Pancreas (tissue), 10 donors: ENCODE measurements at regions not wholly inside any gene's neighbourhood (a gene's known extent, or its start where the extent isn't known, plus 50 kb on each side); places are given as distances from the start of the nearest gene placed in this dataset.
A peak's percentile ranks its signal among the peaks of the same experiment; 100 is the strongest.

Experiments used
- ATAC-seq, 4 donors: fragments of 200-7000 bp; cut with Tn5 transposase; one replicate each; pipeline versions ENCODE4 v1.8.0 to v1.9.1; 2020; ENCODE audit warnings: mild to moderate bottlenecking in 4 of 4, moderate library complexity in 4 of 4
- DNase-seq, 6 donors: peaks; one replicate each; pipeline ENCODE4 v3.0.0-alpha.2; 2020
- FAIRE-seq: peaks from 2 replicates; lab custom pipeline; 2012; peaks lifted over from hg19 to GRCh38; lab: Jason Lieb, UNC
- H3K27ac ChIP-seq, 4 donors: fragments of 200-600 bp; sonication (generic); 1 replicate in 3 of 4; 2 replicates in 1 of 4; pipeline versions ENCODE4 v1.5.0 to v1.8.0; 2020
- H3K27me3 ChIP-seq, 4 donors: fragments of 200-600 bp; one replicate each; pipeline ENCODE4 v1.8.0; 2021
- H3K36me3 ChIP-seq, 3 donors: fragments of 200-600 bp; sonication (generic) in 1 of 3; one replicate each; pipeline versions ENCODE4 v1.5.0 to v1.8.0; 2020 to 2021
- H3K4me1 ChIP-seq, 3 donors: fragments of 200-600 bp; one replicate each; pipeline ENCODE4 v1.8.0; 2021
- H3K4me3 ChIP-seq, 4 donors: fragments of 200-600 bp; sonication (generic) in 2 of 4; one replicate each; pipeline versions ENCODE4 v1.5.0 to v1.8.0; 2020 to 2021
- H3K9me3 ChIP-seq, 4 donors: fragments of 200-600 bp; one replicate each; pipeline ENCODE4 v1.8.0; 2021
- WGBS, 2 donors: extraction: QIAGEN DNeasy Blood & Tissue Kit; methylation state at CpG; one replicate each; pipeline ENCODE4 v1.1.7; 2013; 5-methylcytosine and 5-hydroxymethylcytosine counted together
- intact Hi-C, 3 donors: fragments of 100-400 bp; cut with DNase I; formaldehyde crosslinking; loops; one replicate each; pipeline versions ENCODE4 v1.11.1 to v1.14.2; 2022
- TF ChIP-seq, protein P1 (sequence below), 4 donors: fragments of 200-600 bp; sonication (generic) in 3 of 4; IDR thresholded peaks; one replicate each; pipeline versions ENCODE4 v1.5.0 to v1.8.0; 2021; ENCODE audit warnings: antibody characterized with exemption in 4 of 4
- donor health status: healthy with polysubstance abuse.
- donor health status: DM: no; HTN: no; CAD: no; lungs with moderate emphysema.
- donor health status: DM: no; HTN: no; CAD: no.
- donor health status: control.
- donor health status: control.
- donor health status: Bipolar disorder and iron deficiency.
- donor health status: DM: yes; HTN: yes; CAD: no.
- donor health status: DM: no; HTN: no; CAD: no.
- donor health status: DM: no; HTN: no; CAD: no.
- donor health status: DM: yes; HTN: yes; CAD: no.

DNA sequence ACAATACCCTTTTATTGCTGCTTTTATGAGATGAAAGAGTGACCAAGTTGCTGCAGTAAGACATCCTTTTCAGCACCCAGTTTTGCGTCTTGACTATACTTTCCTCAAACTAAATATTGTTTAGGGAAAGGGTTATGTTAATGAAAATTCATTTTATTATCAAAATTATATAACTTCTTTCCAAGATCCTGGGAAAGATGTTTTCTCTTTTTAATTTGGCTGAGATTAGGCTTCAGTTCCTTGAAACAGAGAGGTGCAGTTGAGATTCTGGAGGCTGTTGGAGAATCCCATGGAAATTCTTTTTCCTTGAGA is 91.6 kb upstream of the KCNA3 start:
- Histone ChIP-seq H3K27me3 (peaks cover 0 to 7% (median 0%) of the 10 kb centered on the region in 4 donors), H3K36me3 (no peaks in the 10 kb centered on the region), H3K4me3 (no peak overlapping the region), H3K4me1 (no peaks in the 10 kb centered on the region), H3K27ac (no peak overlapping the region), H3K9me3 (no peaks in the 10 kb centered on the region)
- FAIRE-seq, result no peak
- TF ChIP-seq, protein P1, sequence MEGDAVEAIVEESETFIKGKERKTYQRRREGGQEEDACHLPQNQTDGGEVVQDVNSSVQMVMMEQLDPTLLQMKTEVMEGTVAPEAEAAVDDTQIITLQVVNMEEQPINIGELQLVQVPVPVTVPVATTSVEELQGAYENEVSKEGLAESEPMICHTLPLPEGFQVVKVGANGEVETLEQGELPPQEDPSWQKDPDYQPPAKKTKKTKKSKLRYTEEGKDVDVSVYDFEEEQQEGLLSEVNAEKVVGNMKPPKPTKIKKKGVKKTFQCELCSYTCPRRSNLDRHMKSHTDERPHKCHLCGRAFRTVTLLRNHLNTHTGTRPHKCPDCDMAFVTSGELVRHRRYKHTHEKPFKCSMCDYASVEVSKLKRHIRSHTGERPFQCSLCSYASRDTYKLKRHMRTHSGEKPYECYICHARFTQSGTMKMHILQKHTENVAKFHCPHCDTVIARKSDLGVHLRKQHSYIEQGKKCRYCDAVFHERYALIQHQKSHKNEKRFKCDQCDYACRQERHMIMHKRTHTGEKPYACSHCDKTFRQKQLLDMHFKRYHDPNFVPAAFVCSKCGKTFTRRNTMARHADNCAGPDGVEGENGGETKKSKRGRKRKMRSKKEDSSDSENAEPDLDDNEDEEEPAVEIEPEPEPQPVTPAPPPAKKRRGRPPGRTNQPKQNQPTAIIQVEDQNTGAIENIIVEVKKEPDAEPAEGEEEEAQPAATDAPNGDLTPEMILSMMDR (IDR thresholded peaks at IDR 0.05), result peak in 1 of 4 donors; percentile 4
- ATAC-seq, result no peak
- WGBS, 2 donors, result 3 to 10% methylated on average over 1 of the region's 1 CpG
- intact Hi-C loops, result loop anchor here in 2 of 3 donors (5.0 to 10.0 kb wide), 2 partner anchors 131 to 134 kb away; no protein-coding TSS in a partner anchor
- DNase-seq, result no peak

DNA sequence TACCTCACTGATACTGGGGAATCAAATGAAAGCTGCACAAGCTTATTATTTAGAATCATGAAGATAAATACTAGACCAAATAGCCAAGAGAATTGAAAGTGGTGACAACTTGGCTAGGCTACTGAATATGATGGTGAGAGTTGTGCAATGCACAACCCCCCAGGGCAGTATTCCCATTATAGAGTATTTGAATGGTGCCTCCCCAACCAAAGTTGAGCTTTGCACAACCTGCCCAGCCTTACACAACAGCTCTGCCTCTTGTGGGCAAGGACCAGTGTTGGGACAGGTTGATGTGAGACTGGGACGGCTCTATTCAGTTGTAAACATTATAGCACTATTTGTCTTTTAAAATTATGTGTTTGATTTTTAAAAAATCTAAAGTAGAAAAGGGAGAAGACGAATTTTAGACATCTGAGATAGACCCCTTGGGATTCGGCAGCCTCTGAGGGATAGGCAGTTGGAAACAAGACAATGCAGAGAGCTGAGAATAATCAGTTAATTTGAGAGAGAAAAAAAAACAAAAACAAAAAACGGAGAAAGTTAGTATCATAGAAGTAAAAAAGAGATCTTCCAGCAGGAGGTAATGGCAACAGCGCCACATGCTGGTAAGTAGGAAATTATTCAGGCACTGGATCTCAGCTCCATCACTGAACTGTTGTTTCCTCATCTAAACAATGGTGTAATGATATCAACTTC is 91.0 kb upstream of the KCNA3 start:
- Histone ChIP-seq H3K36me3 (no peaks in the 10 kb centered on the region), H3K4me1 (no peaks in the 10 kb centered on the region), H3K9me3 (no peaks in the 10 kb centered on the region), H3K27ac (no peak overlapping the region), H3K4me3 (no peak overlapping the region), H3K27me3 (peaks cover 0 to 12% (median 0%) of the 10 kb centered on the region in 4 donors)
- DNase-seq (no peak), ATAC-seq (peak in 3 of 4 donors; percentile 80 to 87 (median 83)), FAIRE-seq (peak; percentile 93)
- 8 to 11% methylated on average over 5 of the region's 5 CpGs for WGBS, 2 donors
- intact Hi-C loops, result loop anchor here in 2 of 3 donors (5.0 to 10.0 kb wide), 2 partner anchors 131 to 133 kb away; no protein-coding TSS in a partner anchor
- TF ChIP-seq, protein P1 (IDR thresholded peaks at IDR 0.05), result peak; percentile 47 to 85 (median 68)

DNA sequence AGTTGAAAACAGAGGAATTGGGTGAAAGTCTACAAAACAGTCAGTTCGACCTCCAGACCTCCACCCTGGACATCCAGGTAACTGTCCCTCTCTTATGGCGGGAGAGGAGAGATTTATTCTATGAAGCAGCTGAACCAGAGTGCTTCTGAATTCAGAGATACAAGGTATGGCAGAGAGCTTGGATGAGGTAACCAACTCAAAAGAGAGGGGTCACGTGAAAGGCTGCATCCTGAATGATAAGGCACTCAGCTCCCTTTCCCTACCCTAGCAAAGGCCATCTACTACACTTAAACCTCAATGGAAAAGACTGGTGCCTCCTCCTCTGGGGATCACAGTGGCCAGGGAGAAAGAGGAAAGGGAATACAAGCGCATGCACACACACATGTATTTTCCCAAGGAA is 88.4 kb upstream of the KCNA3 start:
- Histone ChIP-seq H3K9me3 (no peaks in the 10 kb centered on the region), H3K4me1 (no peaks in the 10 kb centered on the region), H3K27ac (no peak overlapping the region), H3K4me3 (no peak overlapping the region), H3K27me3 (peaks cover 0 to 22% (median 0%) of the 10 kb centered on the region in 4 donors), H3K36me3 (no peaks in the 10 kb centered on the region)
- TF ChIP-seq, protein P1 (IDR thresholded peaks at IDR 0.05), result no peak
- no peak for DNase-seq
- no peak for FAIRE-seq
- no peak for ATAC-seq
- 45 to 61% methylated on average over 4 of the region's 4 CpGs for WGBS, 2 donors
- intact Hi-C loops, result loop anchor here in 1 of 3 donors (10.0 kb wide), 1 partner anchor 128 kb away; no protein-coding TSS in a partner anchor

DNA sequence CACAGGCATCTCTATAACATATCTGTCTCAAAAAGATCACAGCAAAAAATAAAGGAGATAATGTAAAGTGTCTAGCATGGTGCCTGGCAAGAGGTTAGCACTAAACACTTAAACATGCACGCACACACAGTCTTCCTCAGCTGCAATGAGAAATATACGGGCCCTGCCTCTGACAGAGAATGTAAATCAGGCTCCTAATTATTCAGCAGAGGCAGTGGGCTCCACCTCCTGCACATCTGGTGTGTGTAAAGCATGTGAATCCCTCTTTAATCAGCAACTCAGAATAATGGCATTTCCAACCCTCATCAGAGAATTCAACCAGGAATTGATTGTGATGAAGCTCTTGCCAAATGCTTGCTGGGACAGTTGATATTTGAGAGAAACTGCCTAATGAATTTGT is 85.6 kb upstream of the KCNA3 start:
- Histone ChIP-seq H3K27ac (no peak overlapping the region), H3K36me3 (no peaks in the 10 kb centered on the region), H3K27me3 (peaks cover 0 to 26% (median 0%) of the 10 kb centered on the region in 4 donors), H3K4me1 (no peaks in the 10 kb centered on the region), H3K9me3 (no peaks in the 10 kb centered on the region), H3K4me3 (no peak overlapping the region)
- TF ChIP-seq, protein P1 (IDR thresholded peaks at IDR 0.05), result no peak
- 49 to 61% methylated on average over 2 of the region's 2 CpGs for WGBS, 2 donors
- no peak for DNase-seq
- intact Hi-C loops, result loop anchor here in 1 of 3 donors (10.0 kb wide), 1 partner anchor 126 kb away; no protein-coding TSS in a partner anchor
- no peak for ATAC-seq
- no peak for FAIRE-seq

DNA sequence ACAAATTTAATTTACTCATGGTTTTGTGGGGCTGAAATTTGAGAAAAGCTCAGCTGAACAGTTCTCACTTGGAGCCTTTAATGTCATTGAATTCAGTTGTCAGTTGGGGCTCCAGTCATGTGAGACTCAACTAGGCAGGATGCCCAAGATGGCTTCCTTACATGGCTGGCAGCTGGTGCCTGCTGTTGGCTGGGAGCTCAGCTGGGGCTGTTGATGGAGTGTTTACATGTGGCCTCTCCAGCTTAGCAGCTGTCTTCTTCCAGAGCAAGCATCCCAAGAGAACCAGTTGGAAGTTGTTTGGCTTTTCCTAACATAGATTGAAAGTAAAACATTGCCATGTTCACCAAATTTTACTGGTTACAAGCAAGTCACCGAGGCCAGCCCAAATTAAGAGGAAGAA is 81.8 kb upstream of the KCNA3 start:
- intact Hi-C loops, result no loop called here
- TF ChIP-seq, protein P1 (IDR thresholded peaks at IDR 0.05), result no peak
- ATAC-seq (no peak), DNase-seq (no peak), FAIRE-seq (no peak)
- Histone ChIP-seq H3K27me3 (peaks cover 0 to 26% (median 0%) of the 10 kb centered on the region in 4 donors), H3K4me1 (no peaks in the 10 kb centered on the region), H3K27ac (no peak overlapping the region), H3K36me3 (no peaks in the 10 kb centered on the region), H3K4me3 (no peak overlapping the region), H3K9me3 (no peaks in the 10 kb centered on the region)
- 67 to 70% methylated on average over 1 of the region's 1 CpG for WGBS, 2 donors
